GM21423 (cell line): ENCODE measurements at regions not wholly inside any gene's neighbourhood (a gene's known extent, or its start where the extent isn't known, plus 50 kb on each side); places are given as distances from the start of the nearest gene placed in this dataset.
"Not testable (repeated sequence)": the region's sequence is repeated elsewhere in the genome, so short reads cannot be mapped to it uniquely, and the experiment has no call there.

ENCODE experiments used
- ATAC-seq: cut with Tn5 transposase; IDR thresholded peaks from one replicate; pipeline ENCODE4 v1.9.1; 2021; ENCODE audit warnings: mild to moderate bottlenecking, moderate library complexity; ENCODE audit not compliant: unreplicated experiment

- ATAC-seq, result no peak
These were observed 415.3 kb upstream of the SETBP1 start for GRCh38 chr18:44265437-44265836.

DNA sequence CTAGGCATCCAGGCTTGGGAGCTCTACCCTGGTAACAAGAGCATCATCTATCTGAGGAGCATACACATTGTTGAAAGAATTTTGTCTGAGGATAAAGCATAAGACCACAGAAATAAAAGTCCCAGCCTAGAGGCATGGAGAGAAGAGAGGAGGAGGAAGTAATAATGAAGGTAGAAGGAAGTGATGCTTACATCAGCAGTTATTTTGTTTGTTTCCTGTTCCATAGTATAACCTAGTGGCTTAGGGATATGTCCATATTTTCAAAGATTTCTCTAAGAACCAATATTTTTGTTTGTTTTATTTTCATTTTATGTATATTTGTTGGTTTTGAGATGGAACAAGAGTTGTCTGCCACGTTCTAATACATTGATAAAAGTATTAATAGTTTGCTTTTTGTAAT lies 407.4 kb upstream of the SETBP1 start:
- no peak for ATAC-seq

- ATAC-seq, result no peak
These were observed 400.2 kb upstream of the SETBP1 start for GRCh38 chr18:44280479-44280878.

DNA sequence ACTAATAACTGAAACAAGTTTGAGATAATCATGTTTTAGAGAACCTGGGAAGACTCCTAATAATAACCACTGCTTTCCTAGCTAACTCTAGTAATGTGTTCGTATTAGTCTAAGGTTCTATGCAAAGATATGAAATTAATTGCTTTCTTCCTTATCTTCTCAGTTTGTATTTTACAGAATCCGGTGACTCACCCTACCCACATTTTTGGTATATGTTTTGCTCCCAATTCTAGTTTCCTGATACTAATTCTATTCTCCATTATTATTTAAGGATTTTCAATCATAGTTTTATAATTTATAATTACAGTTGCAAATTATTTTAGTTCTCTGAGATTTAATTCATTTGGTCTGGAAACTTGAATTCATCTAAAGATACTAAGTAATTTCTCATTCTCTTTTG lies 394.6 kb upstream of the SETBP1 start:
- ATAC-seq, result no peak

- ATAC-seq, result no peak
These were observed 390.2 kb upstream of the SETBP1 start for GRCh38 chr18:44290366-44290977.

DNA sequence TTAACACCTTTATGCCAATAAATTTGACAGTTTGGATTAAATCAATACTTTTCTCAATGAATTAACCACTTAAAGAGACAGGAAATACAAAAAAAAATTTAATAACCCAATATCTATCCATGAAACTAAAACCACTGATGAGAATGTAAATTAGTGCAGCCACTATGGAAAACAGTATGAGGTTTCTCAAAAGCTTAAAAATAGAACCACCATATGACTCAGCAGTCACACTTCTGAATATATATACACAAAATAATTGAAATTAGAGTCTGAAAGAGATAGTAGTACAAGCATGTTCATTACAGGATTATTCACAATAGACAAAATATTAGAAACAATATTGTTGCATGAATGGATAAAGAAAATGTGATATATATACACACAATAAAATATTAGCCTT lies 382.1 kb upstream of the SETBP1 start:
- no peak for ATAC-seq

GRCh38 chr18:44309185-44309584 lies 371.5 kb upstream of the SETBP1 start:
- ATAC-seq, result no peak

DNA sequence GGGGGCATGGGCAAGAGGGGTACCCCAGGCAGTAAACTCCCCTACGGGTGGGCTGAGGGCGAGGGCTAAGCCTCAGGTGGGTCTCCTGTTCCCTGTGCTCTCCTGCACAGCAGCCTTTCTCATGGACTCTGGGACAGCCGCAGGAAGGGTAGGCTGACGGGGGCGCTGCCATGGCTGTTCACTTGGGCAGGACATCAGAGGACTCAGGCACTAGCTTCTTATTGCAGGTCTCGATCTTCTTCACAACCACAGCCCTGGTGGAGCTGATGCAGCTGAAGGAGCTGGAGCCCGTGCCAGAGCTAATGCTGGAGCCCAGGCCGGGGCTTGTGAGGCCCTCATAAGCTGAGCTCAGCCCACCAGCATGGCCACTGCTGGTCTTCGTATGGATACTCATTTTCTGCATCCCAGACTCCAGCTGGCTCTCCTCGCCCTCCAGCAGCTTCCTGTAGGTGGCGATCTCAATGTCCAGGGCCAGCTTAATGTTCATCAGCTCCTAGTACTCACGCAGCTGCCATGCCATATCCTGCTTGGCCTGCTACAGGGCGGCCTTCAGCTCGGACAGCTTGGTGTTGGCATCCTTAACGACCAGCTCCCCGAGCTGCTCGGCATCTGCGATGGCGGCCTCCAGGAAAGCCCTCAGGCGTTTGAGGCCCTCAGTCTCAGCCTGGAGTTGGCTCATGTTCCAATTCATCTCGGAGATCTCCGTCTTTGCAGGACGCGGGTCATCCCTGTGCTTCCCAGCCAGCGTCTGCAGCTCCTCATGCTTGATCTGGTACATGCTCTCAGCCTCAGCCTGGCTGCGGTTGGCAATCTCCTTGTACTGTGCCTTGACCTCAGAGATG lies 359.8 kb upstream of the SETBP1 start:
- ATAC-seq, result no peak

DNA sequence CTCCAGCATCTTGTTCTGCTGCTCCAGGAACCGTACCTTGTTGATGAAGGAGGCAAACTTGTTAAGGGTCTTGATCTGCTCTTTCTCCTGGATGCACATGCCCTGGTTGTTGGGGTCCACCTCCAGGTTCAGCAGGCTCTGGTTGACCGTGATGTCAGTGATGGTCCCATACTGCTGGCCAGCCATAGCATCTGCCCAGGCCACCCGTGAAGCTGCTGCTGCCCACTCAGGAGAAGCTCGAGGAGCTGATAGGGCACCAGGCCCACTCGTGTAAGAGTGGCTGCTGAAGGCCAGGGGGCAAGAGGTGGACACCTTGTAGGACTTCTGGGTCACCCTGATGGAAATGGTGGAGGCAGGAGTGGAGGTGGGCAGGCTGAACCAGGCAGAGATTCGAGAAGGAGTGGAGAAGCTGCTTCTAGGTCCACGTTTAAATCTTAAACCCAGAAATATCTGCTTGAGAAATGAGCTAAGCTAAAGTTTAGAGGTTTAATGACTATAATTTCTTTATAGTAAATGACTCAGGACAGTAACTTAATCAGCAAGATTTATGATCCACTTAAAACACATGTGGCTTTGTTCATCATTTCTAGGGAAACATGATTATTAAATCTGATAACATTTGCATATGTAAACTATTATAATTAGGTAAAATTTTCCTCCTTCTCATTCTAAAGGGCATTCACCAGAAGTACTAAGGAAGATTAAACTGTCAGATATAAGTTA lies 358.7 kb upstream of the SETBP1 start:
- ATAC-seq, result no peak

DNA sequence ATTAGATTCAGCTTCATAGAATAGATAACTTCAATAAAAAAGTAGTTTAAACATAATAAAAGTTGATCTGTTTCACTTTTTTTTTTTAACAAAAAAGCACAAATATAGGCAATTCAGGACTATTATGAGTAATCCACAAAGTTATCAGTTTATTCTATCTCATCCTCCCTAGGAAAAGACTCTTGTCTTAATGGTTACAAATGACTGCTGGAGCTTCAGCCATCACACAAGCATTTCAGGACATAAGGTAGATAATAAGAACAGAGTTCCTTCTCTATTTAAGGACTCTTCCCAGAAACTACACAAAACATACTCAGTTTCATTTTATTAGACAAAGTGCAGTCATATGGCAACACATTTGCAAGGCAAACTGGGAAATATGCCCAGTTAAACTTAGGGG lies 357.6 kb upstream of the SETBP1 start:
- ATAC-seq, result no peak

GRCh38 chr18:44324361-44324760 lies 356.3 kb upstream of the SETBP1 start:
- ATAC-seq, result no peak

- ATAC-seq, result no peak
These were observed 354.6 kb upstream of the SETBP1 start for GRCh38 chr18:44325903-44326635.

DNA sequence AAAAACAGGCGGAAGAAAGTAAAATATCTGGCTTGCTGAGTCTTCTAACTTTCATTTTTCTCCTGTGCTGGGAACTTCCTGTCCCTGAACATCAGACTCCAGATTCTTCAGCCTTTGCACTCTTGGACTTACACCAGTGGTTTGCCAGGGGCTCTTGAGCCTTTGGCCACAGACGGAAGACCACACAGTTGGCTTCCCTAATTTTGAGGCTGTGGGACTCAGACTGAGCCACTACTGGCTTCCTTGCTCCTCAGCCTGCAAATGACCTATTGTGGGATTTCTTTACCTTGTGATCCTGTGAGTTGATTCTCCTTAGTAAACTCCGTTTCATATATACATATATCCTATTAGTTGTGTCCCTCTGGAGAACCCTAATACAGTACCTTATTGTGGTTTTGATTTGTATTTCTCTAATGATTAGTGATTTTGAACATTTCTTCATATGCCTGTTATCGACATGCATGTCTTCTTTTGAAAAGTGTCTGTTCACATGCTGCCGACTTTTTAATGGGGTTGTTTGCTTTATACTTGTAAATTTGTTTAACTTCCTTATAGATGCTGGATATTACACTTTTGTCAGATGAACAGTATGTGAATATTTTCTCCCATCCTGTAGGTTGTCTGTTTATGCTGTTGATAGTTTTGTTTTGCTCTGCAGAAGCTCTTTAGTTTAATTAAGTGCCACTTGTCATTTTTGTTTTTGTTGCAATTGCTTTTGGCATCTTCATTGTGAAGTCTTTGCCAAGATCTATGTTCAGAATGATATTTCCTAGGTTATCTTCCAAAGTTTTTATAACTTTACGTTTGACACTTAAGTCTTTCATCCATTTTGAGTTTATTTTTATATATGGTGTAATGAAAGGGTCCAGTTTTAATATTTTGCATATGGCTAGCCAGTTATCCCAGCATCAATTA lies 348.8 kb upstream of the SETBP1 start:
- no peak for ATAC-seq

DNA sequence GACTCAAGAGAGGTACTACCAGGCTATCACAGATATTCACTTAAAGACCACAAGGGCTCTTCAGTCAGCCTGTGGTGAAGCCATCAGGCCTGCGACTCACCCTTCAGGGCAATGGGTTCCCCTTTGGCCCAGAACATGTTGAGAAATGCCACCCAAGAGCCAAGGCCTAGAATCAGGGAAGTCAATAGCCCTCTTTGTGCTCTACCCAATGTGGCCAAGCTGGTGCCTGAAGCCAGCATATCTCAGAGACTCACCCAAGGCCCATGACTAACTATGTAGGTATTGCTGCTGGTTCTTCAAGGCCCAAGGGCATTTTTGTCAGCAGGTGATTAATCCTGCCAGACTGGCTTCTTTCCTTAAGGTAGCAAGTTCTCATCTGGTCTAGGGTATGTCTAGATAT lies 338.9 kb upstream of the SETBP1 start:
- ATAC-seq, result no peak

GRCh38 chr18:44342162-44342561 lies 338.5 kb upstream of the SETBP1 start:
- ATAC-seq, result no peak

GRCh38 chr18:44342946-44343345 lies 337.7 kb upstream of the SETBP1 start:
- no peak for ATAC-seq

GRCh38 chr18:44343570-44343969 lies 337.1 kb upstream of the SETBP1 start:
- no peak for ATAC-seq

DNA sequence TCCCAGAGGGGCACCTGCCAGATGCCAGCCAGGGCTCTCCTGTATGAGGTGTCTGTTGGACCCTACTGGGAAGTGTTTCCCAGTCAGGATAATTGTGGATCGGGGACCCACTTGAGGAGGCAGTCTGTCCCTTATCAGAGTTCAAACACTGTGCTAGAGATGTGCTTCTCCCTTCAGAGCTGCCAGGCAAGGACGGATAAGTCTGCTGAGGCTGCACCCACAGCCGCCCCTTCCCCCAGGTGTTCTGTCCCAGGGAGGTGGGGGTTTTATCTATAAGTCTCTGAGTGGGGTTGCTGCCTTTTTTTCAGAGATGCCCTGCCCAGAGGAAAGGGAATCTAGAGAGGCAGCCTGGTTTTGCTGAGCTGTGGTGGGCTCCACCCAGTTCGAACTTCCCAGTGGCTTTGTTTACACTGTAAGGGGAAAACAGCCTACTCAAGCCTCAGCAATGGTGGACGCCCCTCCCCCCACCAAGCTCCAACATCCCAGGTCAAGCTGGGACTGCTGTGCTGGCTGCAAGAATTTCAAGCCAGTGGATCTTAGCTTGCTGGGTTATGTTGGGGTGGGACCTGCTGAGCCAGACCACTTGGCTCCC lies 324.0 kb upstream of the SETBP1 start:
- ATAC-seq, result no peak

GRCh38 chr18:44358402-44358801 lies 322.3 kb upstream of the SETBP1 start:
- ATAC-seq, result no peak

- ATAC-seq, result not testable (repeated sequence)
These were observed 320.9 kb upstream of the SETBP1 start for GRCh38 chr18:44359741-44360140.
